ENCODE measurements at regions not wholly inside any gene's neighbourhood (a gene's known extent, or its start where the extent isn't known, plus 50 kb on each side); places are given as distances from the start of the nearest gene placed in this dataset.

GRCh38 chr3:13193320-13194284 lies 120.4 kb upstream of the IQSEC1 start:
- no peaks in the 10 kb centered on the region for H3K9me2 ChIP-seq (replicated peaks; ENCODE audit: control insufficient read depth, low read length)
- peaks cover 7% of the 10 kb centered on the region; the same call in 1 of the 2 replicates for H3K4me1 ChIP-seq (ENCODE audit: control insufficient read depth, low read length)
- no peak overlapping the region for H3K4me3 ChIP-seq (ENCODE audit: low read length)
- no peaks in the 10 kb centered on the region for H3K36me3 ChIP-seq (ENCODE audit: control insufficient read depth, low read length)
- peaks cover 15% of the 10 kb centered on the region for H3K27me3 ChIP-seq (ENCODE audit: control insufficient read depth, low read length)
- no peaks in the 10 kb centered on the region for H4K20me1 ChIP-seq (ENCODE audit: control insufficient read depth, insufficient read depth, low read depth, low read length)
- H3K27ac ChIP-seq (ENCODE audit: low read depth, low read length): no peak overlapping the region
- no peaks in the 10 kb centered on the region for H3F3A ChIP-seq (ENCODE audit: control insufficient read depth, insufficient read depth)
- no peaks in the 10 kb centered on the region for H3K79me2 ChIP-seq (ENCODE audit: control insufficient read depth, low read length)
- H3K4me2 ChIP-seq (ENCODE audit: low read length): no peak overlapping the region
- TF ChIP-seq EZH2phosphoT487 (IDR thresholded peaks at IDR 0.05; ENCODE audit: borderline replicate concordance, low read length) (no peak), CTCF (IDR thresholded peaks at IDR 0.05; ENCODE audit: low read depth, low read length, poor library complexity, severe bottlenecking) (no peak)
- H3K9me3 ChIP-seq (ENCODE audit: control insufficient read depth, insufficient read depth, low read length): no peaks in the 10 kb centered on the region

GRCh38 chr3:13192471-13193213 lies 119.4 kb upstream of the IQSEC1 start:
- Histone ChIP-seq H3K36me3 (ENCODE audit: control insufficient read depth, low read length) (no peaks in the 10 kb centered on the region), H3K4me1 (ENCODE audit: control insufficient read depth, low read length) (peaks cover 7% of the 10 kb centered on the region; the same call in 1 of the 2 replicates), H4K20me1 (ENCODE audit: control insufficient read depth, insufficient read depth, low read depth, low read length) (no peaks in the 10 kb centered on the region), H3K4me2 (ENCODE audit: low read length) (no peak overlapping the region), H3K27ac (ENCODE audit: low read depth, low read length) (no peak overlapping the region), H3F3A (ENCODE audit: control insufficient read depth, insufficient read depth) (no peaks in the 10 kb centered on the region), H3K79me2 (ENCODE audit: control insufficient read depth, low read length) (no peaks in the 10 kb centered on the region), H3K9me2 (replicated peaks; ENCODE audit: control insufficient read depth, low read length) (no peaks in the 10 kb centered on the region), H3K27me3 (ENCODE audit: control insufficient read depth, low read length) (peaks cover 15% of the 10 kb centered on the region), H3K4me3 (ENCODE audit: low read length) (no peak overlapping the region), H3K9me3 (ENCODE audit: control insufficient read depth, insufficient read depth, low read length) (no peaks in the 10 kb centered on the region)
- TF ChIP-seq CTCF (IDR thresholded peaks at IDR 0.05; ENCODE audit: low read depth, low read length, poor library complexity, severe bottlenecking) (peak; percentile 49), EZH2phosphoT487 (IDR thresholded peaks at IDR 0.05; ENCODE audit: borderline replicate concordance, low read length) (no peak)

GRCh38 chr3:13191016-13191415 lies 117.8 kb upstream of the IQSEC1 start:
- no peaks in the 10 kb centered on the region for H3K9me3 ChIP-seq (ENCODE audit: control insufficient read depth, insufficient read depth, low read length)
- peaks cover 12% of the 10 kb centered on the region for H3K27me3 ChIP-seq (ENCODE audit: control insufficient read depth, low read length)
- no peak overlapping the region for H3K4me3 ChIP-seq (ENCODE audit: low read length)
- H3K79me2 ChIP-seq (ENCODE audit: control insufficient read depth, low read length): no peaks in the 10 kb centered on the region
- H3K27ac ChIP-seq (ENCODE audit: low read depth, low read length): no peak overlapping the region
- no peaks in the 10 kb centered on the region for H3F3A ChIP-seq (ENCODE audit: control insufficient read depth, insufficient read depth)
- no peaks in the 10 kb centered on the region for H3K36me3 ChIP-seq (ENCODE audit: control insufficient read depth, low read length)
- peaks cover 6% of the 10 kb centered on the region; the same call in 1 of the 2 replicates for H3K4me1 ChIP-seq (ENCODE audit: control insufficient read depth, low read length)
- H4K20me1 ChIP-seq (ENCODE audit: control insufficient read depth, insufficient read depth, low read depth, low read length): no peaks in the 10 kb centered on the region
- H3K4me2 ChIP-seq (ENCODE audit: low read length): no peak overlapping the region
- H3K9me2 ChIP-seq (replicated peaks; ENCODE audit: control insufficient read depth, low read length): no peaks in the 10 kb centered on the region
- no peak for TF ChIP-seq EZH2phosphoT487 (IDR thresholded peaks at IDR 0.05; ENCODE audit: borderline replicate concordance, low read length)
- TF ChIP-seq CTCF (IDR thresholded peaks at IDR 0.05; ENCODE audit: low read depth, low read length, poor library complexity, severe bottlenecking): no peak
